Fibroblast of lung (primary cell): ENCODE measurements at regions not wholly inside any gene's neighbourhood (a gene's known extent, or its start where the extent isn't known, plus 50 kb on each side); places are given as distances from the start of the nearest gene placed in this dataset.

Experiments
- CTCF ChIP-seq, 2 donors: IDR thresholded peaks in 1 of 2; conservative IDR thresholded peaks in 1 of 2; 1 replicate in 1 of 2; 2 replicates in 1 of 2; pipeline ENCODE4 v1.5.1; 2011 to 2012; ENCODE audit warnings: low read length in 2 of 2, control low read depth in 1 of 2, inconsistent platforms in 1 of 2, low read depth in 1 of 2, mild to moderate bottlenecking in 1 of 2
- EZH2 ChIP-seq: IDR thresholded peaks from 2 replicates; pipeline ENCODE4 v1.5.1; 2012; ENCODE audit warnings: low read length, control low read depth, mild to moderate bottlenecking; ENCODE audit errors: missing control alignments

DNA sequence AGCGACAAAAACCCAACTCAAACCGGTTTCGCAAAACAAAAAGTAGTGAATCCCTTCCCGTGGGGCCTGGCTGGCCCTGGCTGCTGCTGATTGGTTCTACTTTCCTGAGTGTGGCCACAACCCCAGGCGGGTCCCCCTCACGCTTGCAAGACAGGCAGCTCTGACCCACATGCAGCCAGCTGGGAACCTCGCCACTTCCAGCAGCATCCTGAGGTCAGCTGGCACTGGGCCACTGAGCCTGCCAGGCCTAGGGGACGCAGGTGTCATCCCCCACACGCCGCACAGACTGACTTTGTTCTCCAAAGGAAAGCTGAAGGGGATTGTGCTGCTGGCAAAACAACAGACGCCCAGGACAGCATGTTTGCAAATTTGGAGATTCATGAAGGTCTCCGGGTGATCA lies 111.1 kb downstream of the TPRA1 start:
- TF ChIP-seq CTCF (conservative IDR thresholded peaks at IDR 0.05 in 1 of 2, IDR thresholded peaks at IDR 0.05 in 1 of 2; ENCODE audit: low read depth in 1 of 2, low read length in 2 of 2): no peak
- no peak for TF ChIP-seq EZH2
